ENCODE measurements at regions not wholly inside any gene's neighbourhood (a gene's known extent, or its start where the extent isn't known, plus 50 kb on each side); places are given as distances from the start of the nearest gene placed in this dataset.

- TF ChIP-seq POLR2A (IDR thresholded peaks at IDR 0.05) (no peak), POLR2AphosphoS5 (IDR thresholded peaks at IDR 0.05) (no peak), EP300 (IDR thresholded peaks at IDR 0.05) (no peak)
Observed at GRCh38 chr6:119764927-119765681, 415.5 kb upstream of the MAN1A1 start.

All from gastroesophageal sphincter (tissue), 2 donors.